ENCODE measurements at regions not wholly inside any gene's neighbourhood (a gene's known extent, or its start where the extent isn't known, plus 50 kb on each side); places are given as distances from the start of the nearest gene placed in this dataset.

DNA sequence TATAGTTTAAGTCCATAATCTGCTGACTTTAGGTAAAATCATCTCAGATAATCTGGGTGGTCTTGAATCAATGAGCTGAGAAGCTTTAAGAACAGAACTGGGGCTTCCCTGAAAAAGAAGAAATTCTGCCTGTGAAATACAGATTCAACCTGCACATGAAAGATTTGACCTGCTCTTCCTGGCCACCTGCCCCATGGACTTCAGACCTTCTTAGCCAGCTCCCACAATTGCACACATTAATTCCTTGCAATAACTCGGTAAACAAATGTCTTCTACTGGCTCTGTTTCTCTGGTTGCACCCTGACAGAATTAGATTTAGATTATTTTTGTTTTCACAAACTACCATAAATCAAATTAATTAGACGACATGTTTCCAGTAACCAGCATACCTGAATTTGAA is 2117.9 kb upstream of the C9orf72 start:
- Histone ChIP-seq H3K27ac (ENCODE audit: low read depth, low read length) (no peak overlapping the region), H3K27me3 (ENCODE audit: control insufficient read depth, low read length) (no peaks in the 10 kb centered on the region), H3K79me2 (ENCODE audit: control insufficient read depth, low read length) (no peaks in the 10 kb centered on the region), H3K4me1 (ENCODE audit: control insufficient read depth, low read length) (no peaks in the 10 kb centered on the region), H3F3A (ENCODE audit: control insufficient read depth, insufficient read depth) (no peaks in the 10 kb centered on the region), H3K9me2 (replicated peaks; ENCODE audit: control insufficient read depth, low read length) (no peaks in the 10 kb centered on the region), H3K9me3 (ENCODE audit: control insufficient read depth, insufficient read depth, low read length) (no peaks in the 10 kb centered on the region), H4K20me1 (ENCODE audit: control insufficient read depth, insufficient read depth, low read depth, low read length) (no peaks in the 10 kb centered on the region), H3K4me2 (ENCODE audit: low read length) (no peak overlapping the region), H3K4me3 (ENCODE audit: low read length) (no peak overlapping the region), H3K36me3 (ENCODE audit: control insufficient read depth, low read length) (no peaks in the 10 kb centered on the region)
- TF ChIP-seq, protein P1, sequence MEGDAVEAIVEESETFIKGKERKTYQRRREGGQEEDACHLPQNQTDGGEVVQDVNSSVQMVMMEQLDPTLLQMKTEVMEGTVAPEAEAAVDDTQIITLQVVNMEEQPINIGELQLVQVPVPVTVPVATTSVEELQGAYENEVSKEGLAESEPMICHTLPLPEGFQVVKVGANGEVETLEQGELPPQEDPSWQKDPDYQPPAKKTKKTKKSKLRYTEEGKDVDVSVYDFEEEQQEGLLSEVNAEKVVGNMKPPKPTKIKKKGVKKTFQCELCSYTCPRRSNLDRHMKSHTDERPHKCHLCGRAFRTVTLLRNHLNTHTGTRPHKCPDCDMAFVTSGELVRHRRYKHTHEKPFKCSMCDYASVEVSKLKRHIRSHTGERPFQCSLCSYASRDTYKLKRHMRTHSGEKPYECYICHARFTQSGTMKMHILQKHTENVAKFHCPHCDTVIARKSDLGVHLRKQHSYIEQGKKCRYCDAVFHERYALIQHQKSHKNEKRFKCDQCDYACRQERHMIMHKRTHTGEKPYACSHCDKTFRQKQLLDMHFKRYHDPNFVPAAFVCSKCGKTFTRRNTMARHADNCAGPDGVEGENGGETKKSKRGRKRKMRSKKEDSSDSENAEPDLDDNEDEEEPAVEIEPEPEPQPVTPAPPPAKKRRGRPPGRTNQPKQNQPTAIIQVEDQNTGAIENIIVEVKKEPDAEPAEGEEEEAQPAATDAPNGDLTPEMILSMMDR (IDR thresholded peaks at IDR 0.05; ENCODE audit: low read depth, low read length, poor library complexity, severe bottlenecking) = no peak
- no peak for TF ChIP-seq EZH2phosphoT487 (IDR thresholded peaks at IDR 0.05; ENCODE audit: borderline replicate concordance, low read length)

DNA sequence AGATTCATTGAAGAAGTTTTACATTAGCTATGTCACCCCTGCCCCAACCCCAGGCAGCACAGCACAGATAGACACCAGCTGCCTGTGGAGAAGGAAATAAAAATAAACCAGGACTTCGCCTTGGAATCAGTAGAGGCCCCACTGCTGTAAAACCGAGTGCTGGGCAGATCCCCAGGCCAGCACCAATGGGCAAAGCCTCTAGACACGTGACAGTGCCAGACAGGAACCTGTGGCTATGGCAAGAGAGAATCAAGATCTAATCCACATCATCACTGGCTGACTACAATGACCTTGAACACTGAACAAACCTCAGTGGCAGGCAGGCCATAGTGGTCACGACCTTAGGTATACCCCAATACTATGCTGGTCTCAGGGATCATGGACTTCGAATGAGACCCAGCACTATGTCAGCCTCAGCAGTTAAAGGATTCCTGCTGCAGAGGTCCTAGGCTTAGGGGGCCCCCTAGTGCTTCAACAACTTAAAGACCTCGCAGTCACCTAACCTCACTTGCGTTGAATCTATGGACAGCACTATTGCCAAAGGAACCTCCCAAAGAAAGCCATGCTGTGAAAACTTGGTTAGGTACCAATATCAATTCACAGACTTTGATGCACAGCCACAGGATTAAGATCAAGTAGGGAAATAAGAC is 2118.6 kb upstream of the C9orf72 start:
- no peaks in the 10 kb centered on the region for H3K79me2 ChIP-seq (ENCODE audit: control insufficient read depth, low read length)
- H3K9me3 ChIP-seq (ENCODE audit: control insufficient read depth, insufficient read depth, low read length) = no peaks in the 10 kb centered on the region
- H3K27ac ChIP-seq (ENCODE audit: low read depth, low read length) = no peak overlapping the region

DNA sequence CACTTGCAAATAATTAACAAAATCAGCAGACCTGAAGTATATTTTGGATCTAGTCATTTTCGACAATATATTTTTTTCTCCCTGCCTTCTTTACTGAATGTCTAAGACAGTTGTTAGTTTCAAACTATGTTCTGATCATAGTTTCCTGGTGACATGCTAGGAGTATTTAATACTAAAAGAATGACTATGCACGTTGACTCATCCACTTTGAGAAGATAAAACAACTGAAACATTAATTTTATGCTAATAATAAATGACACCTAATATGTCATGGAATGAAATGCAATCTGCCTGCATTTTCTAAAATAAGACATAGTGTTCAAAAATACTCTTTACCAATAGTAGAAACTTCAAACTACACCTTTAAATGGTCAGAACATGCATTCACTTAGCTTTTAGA is 2123.7 kb upstream of the C9orf72 start:
- H3K36me3 ChIP-seq (ENCODE audit: control insufficient read depth, low read length) = no peaks in the 10 kb centered on the region
- no peaks in the 10 kb centered on the region for H3K4me1 ChIP-seq (ENCODE audit: control insufficient read depth, low read length)
- no peaks in the 10 kb centered on the region for H4K20me1 ChIP-seq (ENCODE audit: control insufficient read depth, insufficient read depth, low read depth, low read length)
- no peaks in the 10 kb centered on the region for H3K27me3 ChIP-seq (ENCODE audit: control insufficient read depth, low read length)
- no peak for TF ChIP-seq EZH2phosphoT487 (IDR thresholded peaks at IDR 0.05; ENCODE audit: borderline replicate concordance, low read length)
- TF ChIP-seq, protein P1 (IDR thresholded peaks at IDR 0.05; ENCODE audit: low read depth, low read length, poor library complexity, severe bottlenecking) = no peak
- H3K79me2 ChIP-seq (ENCODE audit: control insufficient read depth, low read length) = no peaks in the 10 kb centered on the region
- no peak overlapping the region for H3K4me2 ChIP-seq (ENCODE audit: low read length)
- H3K9me2 ChIP-seq (replicated peaks; ENCODE audit: control insufficient read depth, low read length) = no peaks in the 10 kb centered on the region
- H3F3A ChIP-seq (ENCODE audit: control insufficient read depth, insufficient read depth) = no peaks in the 10 kb centered on the region
- no peaks in the 10 kb centered on the region for H3K9me3 ChIP-seq (ENCODE audit: control insufficient read depth, insufficient read depth, low read length)
- no peak overlapping the region for H3K4me3 ChIP-seq (ENCODE audit: low read length)
- H3K27ac ChIP-seq (ENCODE audit: low read depth, low read length) = no peak overlapping the region

More for the DNA sequence above, 2118.6 kb upstream of the C9orf72 start:
- H3K27me3 ChIP-seq (ENCODE audit: control insufficient read depth, low read length) = no peaks in the 10 kb centered on the region
- no peaks in the 10 kb centered on the region for H3K36me3 ChIP-seq (ENCODE audit: control insufficient read depth, low read length)
- TF ChIP-seq, protein P1 (IDR thresholded peaks at IDR 0.05; ENCODE audit: low read depth, low read length, poor library complexity, severe bottlenecking) = peak; percentile 59
- TF ChIP-seq EZH2phosphoT487 (IDR thresholded peaks at IDR 0.05; ENCODE audit: borderline replicate concordance, low read length) = no peak
- H3K4me3 ChIP-seq (ENCODE audit: low read length) = no peak overlapping the region
- H3F3A ChIP-seq (ENCODE audit: control insufficient read depth, insufficient read depth) = no peaks in the 10 kb centered on the region
- no peak overlapping the region for H3K4me2 ChIP-seq (ENCODE audit: low read length)
- no peaks in the 10 kb centered on the region for H3K4me1 ChIP-seq (ENCODE audit: control insufficient read depth, low read length)
- H3K9me2 ChIP-seq (replicated peaks; ENCODE audit: control insufficient read depth, low read length) = no peaks in the 10 kb centered on the region
- H4K20me1 ChIP-seq (ENCODE audit: control insufficient read depth, insufficient read depth, low read depth, low read length) = no peaks in the 10 kb centered on the region

Measured in DOHH2 (cell line).